HepG2 (cell line): ENCODE measurements at regions not wholly inside any gene's neighbourhood (a gene's known extent, or its start where the extent isn't known, plus 50 kb on each side); places are given as distances from the start of the nearest gene placed in this dataset.

Experiments used
- ATAC-seq: fragments of 200-7000 bp; cut with Tn5 transposase; 3 replicates; pipeline ENCODE4 v1.9.1; 2020; ENCODE audit warnings: mild to moderate bottlenecking, moderate library complexity
- BruUV-seq: library from RNA; stranded (reverse); fragments of 400-500 nt; replicated peaks from 2 replicates; lab custom pipeline; 2021; lab: Mats Ljungman, UMichigan
- CTCF ChIA-PET: fragments of 300-600 bp; formaldehyde crosslinking; extraction: SDS; loops from one replicate; lab custom pipeline; 2021; ENCODE audit warnings: low total read pairs, inconsistent platforms, low intra/inter-chr PET ratio; lab: Yijun Ruan, JAX
- POLR2A ChIA-PET: fragments of 350-600 bp; sonication (Branson Sonifier 250); formaldehyde crosslinking; loops from one replicate; lab custom pipeline; 2020; ENCODE audit warnings: antibody characterized with exemption, inconsistent platforms; lab: Yijun Ruan, JAX
- DNase-seq: peaks from one replicate; pipeline ENCODE4 v3.0.0-alpha.2; 2015; ENCODE audit warnings: low spot score
- FAIRE-seq: peaks from 3 replicates; lab custom pipeline; 2011; peaks lifted over from hg19 to GRCh38; lab: Jason Lieb, UNC
- H2AFZ ChIP-seq: one replicate; pipeline ENCODE4 v1.6.1; 2011; ENCODE audit warnings: low read length, inconsistent platforms
- H3K27ac ChIP-seq: fragments of 300-600 bp; 3 replicates; pipeline ENCODE4 v1.8.0; 2011; ENCODE audit warnings: mixed run types, mild to moderate bottlenecking, mixed read lengths, low read length, inconsistent platforms; ENCODE audit not compliant: insufficient read depth; ENCODE audit errors: extremely low read length
- H3K27me3 ChIP-seq, 2 experiments: fragments of 200-600 bp in 1 of 2; 2 replicates in 1 of 2; 3 replicates in 1 of 2; pipeline versions ENCODE4 v1.6.0 to v1.8.0; 2011; ENCODE audit warnings: low read length in 2 of 2, mild to moderate bottlenecking in 2 of 2, moderate library complexity in 2 of 2, inconsistent platforms in 1 of 2; ENCODE audit not compliant: insufficient read depth in 2 of 2, control insufficient read depth in 1 of 2
- H3K36me3 ChIP-seq, 2 experiments: fragments of 200-600 bp in 1 of 2; replicated peaks in 1 of 2; 2 replicates in 1 of 2; 3 replicates in 1 of 2; pipeline versions ENCODE4 v1.5.1 to v1.8.0; 2011; ENCODE audit warnings: low read length in 2 of 2, inconsistent platforms in 1 of 2; ENCODE audit not compliant: insufficient read depth in 2 of 2, control insufficient read depth in 1 of 2
- H3K4me1 ChIP-seq: 2 replicates; pipeline ENCODE4 v1.5.1; 2012; ENCODE audit warnings: low read length, inconsistent platforms; ENCODE audit not compliant: insufficient read depth
- H3K4me2 ChIP-seq: 2 replicates; pipeline ENCODE4 v1.6.0; 2011; ENCODE audit warnings: low read depth, low read length, inconsistent platforms
- H3K4me3 ChIP-seq, 3 experiments: fragments of 200-600 bp in 1 of 3; sonication (generic), shearing (Covaris generic) in 1 of 3; replicated peaks in 1 of 3; 2 replicates each; pipeline ENCODE4 v1.5.1; 2011 to 2016; ENCODE audit warnings: low read length in 3 of 3, inconsistent platforms in 2 of 3, low read depth in 2 of 3, mild to moderate bottlenecking in 2 of 3, control low read depth in 1 of 3, mixed read lengths in 1 of 3; ENCODE audit not compliant: insufficient read depth in 1 of 3
- H3K79me2 ChIP-seq: one replicate; pipeline ENCODE4 v1.6.1; 2011; ENCODE audit warnings: low read length, inconsistent platforms; ENCODE audit not compliant: insufficient read depth
- H3K9ac ChIP-seq: 2 replicates; pipeline ENCODE4 v1.6.0; 2011; ENCODE audit warnings: mild to moderate bottlenecking, low read depth, low read length, inconsistent platforms; ENCODE audit not compliant: insufficient read depth
- H3K9me3 ChIP-seq: 2 replicates; pipeline ENCODE4 v1.5.1; 2012; ENCODE audit warnings: mild to moderate bottlenecking, low read length
- H4K20me1 ChIP-seq: 2 replicates; pipeline ENCODE4 v1.6.0; 2011; ENCODE audit warnings: inconsistent platforms, mild to moderate bottlenecking, low read length, moderate library complexity; ENCODE audit not compliant: insufficient read depth
- ARNTL ChIP-seq: sonication (generic); formaldehyde crosslinking; IDR thresholded peaks from 2 replicates; pipeline ENCODE4 v1.4.0; 2020; ENCODE audit warnings: mild to moderate bottlenecking, missing genetic modification reagents
- DBP ChIP-seq: sonication (generic); formaldehyde crosslinking; IDR thresholded peaks from 2 replicates; pipeline ENCODE4 v1.4.0; 2020; ENCODE audit warnings: missing genetic modification reagents; ENCODE audit errors: not compliant biosample characterization
- GLMP ChIP-seq: sonication (generic); formaldehyde crosslinking; IDR thresholded peaks from 2 replicates; pipeline ENCODE4 v1.9.0; 2021; ENCODE audit warnings: missing genetic modification reagents, mild to moderate bottlenecking, borderline replicate concordance
- KDM4B ChIP-seq: sonication (generic); formaldehyde crosslinking; IDR thresholded peaks from 2 replicates; pipeline ENCODE4 v1.4.0; 2020; ENCODE audit warnings: missing genetic modification reagents
- PRMT3 ChIP-seq: sonication (generic); formaldehyde crosslinking; IDR thresholded peaks from 2 replicates; pipeline ENCODE4 v1.8.1; 2022; ENCODE audit warnings: low read depth, mild to moderate bottlenecking, moderate library complexity, missing genetic modification reagents, borderline replicate concordance
- RBAK ChIP-seq: sonication (generic); formaldehyde crosslinking; IDR thresholded peaks from 2 replicates; pipeline ENCODE4 v1.5.1; 2020; ENCODE audit warnings: mild to moderate bottlenecking, missing genetic modification reagents
- RORA ChIP-seq: sonication (generic); formaldehyde crosslinking; IDR thresholded peaks from 2 replicates; pipeline ENCODE4 v1.5.0; 2020; ENCODE audit warnings: mild to moderate bottlenecking, missing genetic modification reagents, moderate library complexity
- SMARCC2 ChIP-seq: fragments of 450-650 bp; IDR thresholded peaks from 2 replicates; pipeline ENCODE4 v1.6.1; 2017; ENCODE audit warnings: antibody characterized with exemption, mild to moderate bottlenecking
- ZBTB14 ChIP-seq: sonication (generic); formaldehyde crosslinking; IDR thresholded peaks from 2 replicates; pipeline ENCODE4 v1.4.0; 2020; ENCODE audit warnings: missing genetic modification reagents
- ZKSCAN5 ChIP-seq: sonication (generic); formaldehyde crosslinking; IDR thresholded peaks from 2 replicates; pipeline ENCODE4 v1.5.1; 2020; ENCODE audit warnings: mild to moderate bottlenecking, missing genetic modification reagents
- ZNF30 ChIP-seq: sonication (generic); formaldehyde crosslinking; IDR thresholded peaks from 2 replicates; pipeline ENCODE4 v1.5.0; 2020; ENCODE audit warnings: mild to moderate bottlenecking, missing genetic modification reagents
- ZNF431 ChIP-seq: sonication (generic); formaldehyde crosslinking; IDR thresholded peaks from 2 replicates; pipeline ENCODE4 v1.9.0; 2022; ENCODE audit warnings: missing genetic modification reagents, low read depth, mild to moderate bottlenecking, borderline replicate concordance
- ZNF513 ChIP-seq: sonication (generic); formaldehyde crosslinking; conservative IDR thresholded peaks from 2 replicates; pipeline ENCODE4 v1.5.0; 2020; ENCODE audit warnings: missing genetic modification reagents
- ZNF530 ChIP-seq: sonication (generic); formaldehyde crosslinking; IDR thresholded peaks from 2 replicates; pipeline ENCODE4 v1.5.0; 2020; ENCODE audit warnings: low read depth, mild to moderate bottlenecking, missing genetic modification reagents
- ZNF7 ChIP-seq: IDR thresholded peaks from 2 replicates; pipeline ENCODE4 v1.6.1; 2016; ENCODE audit warnings: missing biosample characterization, missing genetic modification reagents
- ZNF709 ChIP-seq: sonication (generic); formaldehyde crosslinking; IDR thresholded peaks from 2 replicates; pipeline ENCODE4 v1.5.0; 2020; ENCODE audit warnings: mild to moderate bottlenecking, missing genetic modification reagents
- WGBS: methylation state at CpG from one replicate; pipeline ENCODE4 v1.1.6; 2017; ENCODE audit warnings: low lambda C conversion rate; 5-methylcytosine and 5-hydroxymethylcytosine counted together
- in situ Hi-C: cut with HindIII; loops from 2 replicates; pipeline ENCODE4 v1.10.0; 2017; ENCODE audit warnings: low pct_unique_long_range_greater_than_20kb; ENCODE audit not compliant: extremely low pct_ligation_motif_present
- intact Hi-C: fragments of 100-400 bp; cut with micrococcal nuclease; formaldehyde crosslinking; loops from one replicate; pipeline ENCODE4 v1.10.0; 2022; ENCODE audit not compliant: unreplicated experiment

- ATAC-seq (no peak), DNase-seq (no peak), FAIRE-seq (no peak)
- Histone ChIP-seq H3K36me3 (no peaks in the 10 kb centered on the region), H3K4me1 (no peaks in the 10 kb centered on the region), H2AFZ (no peak overlapping the region), H3K79me2 (no peaks in the 10 kb centered on the region), H3K4me3 (no peak overlapping the region), H3K27ac (no peak overlapping the region), H3K9me3 (peaks cover 86% of the 10 kb centered on the region), H3K27me3 (no peaks in the 10 kb centered on the region), H4K20me1 (no peaks in the 10 kb centered on the region), H3K4me2 (no peak overlapping the region), H3K9ac (no peak overlapping the region)
- 0% methylated on average over 1 of the region's 1 CpG for WGBS
- TF ChIP-seq ZBTB14 (CRISPR knock-in tag) (no peak), DBP (CRISPR knock-in tag) (no peak)
- POLR2A ChIA-PET, result no interaction called here
- CTCF ChIA-PET, result no interaction called here
- intact Hi-C loops, result no loop called here
- in situ Hi-C loops, result no loop called here
- no TSS peak for BruUV-seq
Observed at GRCh38 chr21:25127007-25127406, 480.3 kb downstream of the MRPL39 start.

- no peaks in the 10 kb centered on the region for H4K20me1 ChIP-seq
- no peak overlapping the region for H3K4me3 ChIP-seq
- ChIA-PET CTCF (no interaction called here), POLR2A (no interaction called here)
- no peak for FAIRE-seq
- BruUV-seq, result no TSS peak
- H3K36me3 ChIP-seq, result no peaks in the 10 kb centered on the region
- in situ Hi-C loops, result no loop called here
- 0% methylated on average over 3 of the region's 3 CpGs for WGBS
- ATAC-seq, result no peak
- H2AFZ ChIP-seq, result no peak overlapping the region
- DNase-seq, result no peak
- no peaks in the 10 kb centered on the region for H3K79me2 ChIP-seq
- intact Hi-C loops, result no loop called here
- H3K4me2 ChIP-seq, result no peak overlapping the region
- H3K27ac ChIP-seq, result no peak overlapping the region
- no peak overlapping the region for H3K9ac ChIP-seq
- no peaks in the 10 kb centered on the region for H3K27me3 ChIP-seq
- no peaks in the 10 kb centered on the region for H3K4me1 ChIP-seq
- H3K9me3 ChIP-seq, result peaks cover 86% of the 10 kb centered on the region
- TF ChIP-seq ZNF709 (CRISPR knock-in tag), result no peak
- TF ChIP-seq ZNF513 (CRISPR knock-in tag), result no peak
- no peak for TF ChIP-seq ARNTL
- no peak for TF ChIP-seq ZNF530 (CRISPR knock-in tag)
- TF ChIP-seq ZNF431 (CRISPR knock-in tag), result no peak
- no peak for TF ChIP-seq ZNF7 (CRISPR knock-in tag)
- no peak for TF ChIP-seq PRMT3
- TF ChIP-seq GLMP, result no peak
- TF ChIP-seq RORA (CRISPR knock-in tag), result no peak
- TF ChIP-seq ZKSCAN5 (CRISPR knock-in tag), result no peak
- no peak for TF ChIP-seq SMARCC2
- TF ChIP-seq RBAK (CRISPR knock-in tag), result no peak
- no peak for TF ChIP-seq KDM4B (CRISPR knock-in tag)
- TF ChIP-seq ZNF30 (CRISPR knock-in tag), result no peak
Observed at GRCh38 chr21:25126564-25126963, 480.7 kb downstream of the MRPL39 start.
